Smooth muscle cell (in vitro differentiated cells): ENCODE measurements at regions not wholly inside any gene's neighbourhood (a gene's known extent, or its start where the extent isn't known, plus 50 kb on each side); places are given as distances from the start of the nearest gene placed in this dataset.

Experiments
- DNase-seq: peaks from one replicate; lab custom pipeline; 2025; ENCODE audit not compliant: unreplicated experiment; lab: John Stamatoyannopoulos, UW
- H2AFZ ChIP-seq: fragments of 200-600 bp; sonication (generic); 2 replicates; pipeline ENCODE4 v1.6.0; 2016; ENCODE audit warnings: antibody characterized with exemption, low read depth, mild to moderate bottlenecking
- H3F3A ChIP-seq: fragments of 200-600 bp; sonication (generic); 2 replicates; pipeline ENCODE4 v1.6.0; 2017; ENCODE audit warnings: antibody characterized with exemption, low read depth
- H3K27ac ChIP-seq: fragments of 200-600 bp; sonication (generic); 2 replicates; pipeline ENCODE4 v1.5.1; 2016; ENCODE audit warnings: low read depth, mild to moderate bottlenecking
- H3K27me3 ChIP-seq: fragments of 200-600 bp; sonication (generic); 2 replicates; pipeline ENCODE4 v1.6.1; 2016; ENCODE audit warnings: low read depth, mild to moderate bottlenecking
- H3K36me3 ChIP-seq: fragments of 200-600 bp; sonication (generic); 2 replicates; pipeline ENCODE4 v1.5.1; 2016; ENCODE audit warnings: low read depth
- H3K4me1 ChIP-seq: fragments of 200-600 bp; sonication (generic); 2 replicates; pipeline ENCODE4 v1.5.1; 2016; ENCODE audit warnings: low read depth
- H3K4me2 ChIP-seq: fragments of 200-600 bp; sonication (generic); 2 replicates; pipeline ENCODE4 v1.6.0; 2016; ENCODE audit warnings: mild to moderate bottlenecking
- H3K4me3 ChIP-seq: fragments of 200-600 bp; sonication (generic); 2 replicates; pipeline ENCODE4 v1.5.1; 2016; ENCODE audit warnings: mild to moderate bottlenecking
- H3K79me2 ChIP-seq: fragments of 200-600 bp; sonication (generic); 2 replicates; pipeline ENCODE4 v1.6.0; 2016; ENCODE audit warnings: low read depth, mild to moderate bottlenecking
- H3K9ac ChIP-seq: fragments of 200-600 bp; sonication (generic); 2 replicates; pipeline ENCODE4 v1.6.0; 2016; ENCODE audit warnings: low read depth
- H3K9me3 ChIP-seq: fragments of 200-600 bp; sonication (generic); replicated peaks from 2 replicates; pipeline ENCODE4 v1.5.1; 2016; ENCODE audit warnings: low read depth
- H4K20me1 ChIP-seq: fragments of 200-600 bp; sonication (generic); 2 replicates; pipeline ENCODE4 v1.6.0; 2016; ENCODE audit warnings: low read depth
- WGBS: methylation state at CpG from one replicate; pipeline ENCODE4 v1.1.7; 2016; ENCODE audit warnings: low lambda C conversion rate; 5-methylcytosine and 5-hydroxymethylcytosine counted together
- TF ChIP-seq, protein P1 (sequence below): fragments of 200-600 bp; sonication (generic); IDR thresholded peaks from 2 replicates; pipeline ENCODE4 v1.5.1; 2017; ENCODE audit warnings: borderline replicate concordance, mild to moderate bottlenecking, antibody characterized with exemption; ENCODE audit not compliant: insufficient read depth, poor library complexity, severe bottlenecking

DNA sequence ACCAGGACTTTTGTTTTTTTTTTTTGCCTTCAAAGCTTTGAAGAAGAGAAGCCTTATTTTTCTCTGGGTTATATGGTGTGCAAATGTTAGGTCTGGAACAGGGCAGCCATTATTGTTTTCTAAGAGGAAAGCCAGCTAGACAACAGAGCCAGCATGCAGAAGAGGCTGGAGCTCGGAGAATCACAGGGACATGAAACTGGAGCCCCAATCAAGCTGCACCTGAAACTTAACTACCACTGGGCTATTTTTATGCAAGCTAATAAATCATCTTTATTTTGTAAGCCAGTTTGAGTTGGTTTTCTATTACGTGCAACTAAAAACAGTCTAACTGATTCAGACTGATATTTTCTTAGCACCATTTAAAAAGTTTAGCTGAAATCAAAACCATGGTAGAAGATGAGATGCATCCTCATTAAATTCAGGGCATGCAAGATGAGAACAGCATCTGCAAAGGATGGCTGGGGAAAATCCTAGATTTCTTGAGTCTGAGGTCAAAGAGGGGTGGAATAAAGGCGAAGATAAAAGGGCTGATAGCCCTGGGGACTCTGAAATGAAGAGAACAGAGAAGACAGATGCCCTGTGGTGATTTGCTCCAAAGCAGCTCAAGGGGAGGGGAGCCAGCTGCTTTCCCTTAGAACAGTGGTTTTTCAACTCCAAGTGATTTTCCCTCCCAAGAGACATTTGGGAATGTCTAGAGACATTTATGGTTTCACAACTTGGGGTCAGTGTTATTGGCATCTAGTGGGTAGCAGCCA is 177.1 kb upstream of the WSCD1 start:
- Histone ChIP-seq H3K4me3 (no peak overlapping the region), H3K4me1 (peaks cover 18% of the 10 kb centered on the region), H3K36me3 (no peaks in the 10 kb centered on the region), H3K4me2 (no peak overlapping the region), H3F3A (no peaks in the 10 kb centered on the region), H3K27me3 (peaks cover 8% of the 10 kb centered on the region), H3K9ac (no peak overlapping the region), H3K79me2 (no peaks in the 10 kb centered on the region), H3K9me3 (no peaks in the 10 kb centered on the region), H4K20me1 (no peaks in the 10 kb centered on the region), H3K27ac (no peak overlapping the region), H2AFZ (no peak overlapping the region)
- TF ChIP-seq, protein P1, sequence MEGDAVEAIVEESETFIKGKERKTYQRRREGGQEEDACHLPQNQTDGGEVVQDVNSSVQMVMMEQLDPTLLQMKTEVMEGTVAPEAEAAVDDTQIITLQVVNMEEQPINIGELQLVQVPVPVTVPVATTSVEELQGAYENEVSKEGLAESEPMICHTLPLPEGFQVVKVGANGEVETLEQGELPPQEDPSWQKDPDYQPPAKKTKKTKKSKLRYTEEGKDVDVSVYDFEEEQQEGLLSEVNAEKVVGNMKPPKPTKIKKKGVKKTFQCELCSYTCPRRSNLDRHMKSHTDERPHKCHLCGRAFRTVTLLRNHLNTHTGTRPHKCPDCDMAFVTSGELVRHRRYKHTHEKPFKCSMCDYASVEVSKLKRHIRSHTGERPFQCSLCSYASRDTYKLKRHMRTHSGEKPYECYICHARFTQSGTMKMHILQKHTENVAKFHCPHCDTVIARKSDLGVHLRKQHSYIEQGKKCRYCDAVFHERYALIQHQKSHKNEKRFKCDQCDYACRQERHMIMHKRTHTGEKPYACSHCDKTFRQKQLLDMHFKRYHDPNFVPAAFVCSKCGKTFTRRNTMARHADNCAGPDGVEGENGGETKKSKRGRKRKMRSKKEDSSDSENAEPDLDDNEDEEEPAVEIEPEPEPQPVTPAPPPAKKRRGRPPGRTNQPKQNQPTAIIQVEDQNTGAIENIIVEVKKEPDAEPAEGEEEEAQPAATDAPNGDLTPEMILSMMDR: no peak
- no peak for DNase-seq
- 85% methylated on average over 3 of the region's 3 CpGs for WGBS

DNA sequence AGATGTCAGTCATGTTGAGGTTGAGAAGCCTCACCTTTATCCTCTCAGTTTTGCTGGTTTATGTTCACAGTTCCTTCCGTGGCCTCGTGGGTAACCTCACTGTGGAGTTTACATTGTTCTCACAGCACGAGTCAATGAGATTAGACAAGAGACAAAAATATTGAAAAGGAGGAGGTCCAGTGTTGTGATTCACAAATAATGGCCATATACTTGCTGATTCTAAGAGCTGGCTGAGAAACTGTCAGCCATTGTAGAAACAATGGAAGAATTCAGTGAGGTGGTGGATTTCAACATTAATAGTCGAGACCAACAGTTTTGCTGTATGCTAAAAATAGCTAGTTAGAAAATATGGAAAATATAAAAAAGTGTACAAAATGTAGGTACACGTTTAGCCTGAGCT is 176.4 kb upstream of the WSCD1 start:
- Histone ChIP-seq H3K36me3 (no peaks in the 10 kb centered on the region), H3K27ac (no peak overlapping the region), H3F3A (no peaks in the 10 kb centered on the region), H2AFZ (no peak overlapping the region), H4K20me1 (no peaks in the 10 kb centered on the region), H3K9me3 (no peaks in the 10 kb centered on the region), H3K79me2 (no peaks in the 10 kb centered on the region), H3K4me2 (no peak overlapping the region), H3K27me3 (peaks cover 8% of the 10 kb centered on the region), H3K9ac (no peak overlapping the region), H3K4me3 (no peak overlapping the region), H3K4me1 (peaks cover 18% of the 10 kb centered on the region)
- no peak for DNase-seq
- TF ChIP-seq, protein P1: no peak
- WGBS: 82% methylated on average over 5 of the region's 5 CpGs

DNA sequence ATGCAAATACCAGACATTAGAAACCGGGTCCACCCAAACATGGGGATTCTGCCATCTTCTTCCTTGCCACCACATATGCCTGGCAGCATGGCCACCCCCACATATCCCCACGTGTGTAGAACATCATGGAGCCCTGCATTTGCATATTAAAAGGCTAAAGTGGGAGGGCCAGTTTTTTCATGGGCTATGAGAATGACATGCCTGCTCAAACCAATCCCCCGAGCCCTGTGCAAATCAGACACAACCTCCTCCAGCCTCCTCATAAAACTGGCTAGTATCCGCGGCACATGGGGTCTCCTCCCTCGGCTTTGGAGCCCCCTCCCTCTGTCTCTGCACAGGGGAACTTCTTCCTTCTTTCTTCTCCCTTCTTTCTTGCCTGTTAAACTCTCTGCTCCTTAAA is 174.9 kb upstream of the WSCD1 start:
- WGBS: 74% methylated on average over 6 of the region's 6 CpGs
- H3F3A ChIP-seq: no peaks in the 10 kb centered on the region
- H3K9ac ChIP-seq: no peak overlapping the region
- TF ChIP-seq, protein P1: no peak
- H3K27ac ChIP-seq: no peak overlapping the region
- H4K20me1 ChIP-seq: no peaks in the 10 kb centered on the region
- H3K4me1 ChIP-seq: peaks cover 18% of the 10 kb centered on the region
- no peak for DNase-seq
- H2AFZ ChIP-seq: no peak overlapping the region
- no peak overlapping the region for H3K4me2 ChIP-seq
- H3K27me3 ChIP-seq: peaks cover 8% of the 10 kb centered on the region
- H3K79me2 ChIP-seq: no peaks in the 10 kb centered on the region
- no peaks in the 10 kb centered on the region for H3K9me3 ChIP-seq
- no peak overlapping the region for H3K4me3 ChIP-seq
- no peaks in the 10 kb centered on the region for H3K36me3 ChIP-seq

DNA sequence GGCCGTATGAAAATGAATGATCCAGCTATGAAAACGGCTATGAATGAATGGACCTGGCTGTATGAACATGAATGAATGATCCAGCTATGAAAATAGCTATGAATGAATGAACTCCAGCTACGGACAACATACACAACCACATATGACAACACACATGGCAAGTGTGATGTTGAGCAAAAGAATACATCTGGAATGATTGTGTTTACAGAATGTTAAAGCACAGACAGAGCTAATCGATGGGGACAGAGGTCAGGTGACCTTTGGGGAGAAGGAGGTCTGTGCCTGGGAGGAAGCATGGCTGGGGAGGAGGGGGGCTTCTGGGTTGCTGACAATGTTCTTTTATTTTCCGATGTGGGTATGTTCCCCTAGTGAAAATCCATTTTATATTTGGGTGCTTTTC is 174.0 kb upstream of the WSCD1 start:
- TF ChIP-seq, protein P1: no peak
- Histone ChIP-seq H3K27me3 (peaks cover 8% of the 10 kb centered on the region), H3F3A (no peaks in the 10 kb centered on the region)

More for the DNA sequence above, 174.0 kb upstream of the WSCD1 start:
- DNase-seq: no peak
- Histone ChIP-seq H3K36me3 (no peaks in the 10 kb centered on the region), H4K20me1 (no peaks in the 10 kb centered on the region), H3K79me2 (no peaks in the 10 kb centered on the region), H3K9ac (no peak overlapping the region), H3K4me1 (peaks cover 18% of the 10 kb centered on the region), H3K27ac (no peak overlapping the region), H3K4me2 (no peak overlapping the region), H3K9me3 (no peaks in the 10 kb centered on the region), H3K4me3 (no peak overlapping the region), H2AFZ (no peak overlapping the region)
- WGBS: 91% methylated on average over 5 of the region's 5 CpGs
